Thyroid gland (tissue), 4 donors: ENCODE measurements at regions not wholly inside any gene's neighbourhood (a gene's known extent, or its start where the extent isn't known, plus 50 kb on each side); places are given as distances from the start of the nearest gene placed in this dataset.

Experiments
- POLR2A ChIP-seq, 2 donors: fragments of 450-650 bp; IDR thresholded peaks; one replicate each; pipeline ENCODE4 v1.6.1; 2017; ENCODE audit warnings: antibody characterized with exemption in 2 of 2, mild to moderate bottlenecking in 2 of 2, moderate library complexity in 1 of 2
- TF ChIP-seq, protein P1 (sequence below), 6 experiments: fragments of 200-600 bp in 3 of 6; fragments of 450-650 bp in 3 of 6; sonication (generic) in 3 of 6; IDR thresholded peaks; one replicate each; pipeline ENCODE4 v1.5.1; 2016 to 2019; ENCODE audit warnings: antibody characterized with exemption in 6 of 6, mild to moderate bottlenecking in 2 of 6, inconsistent platforms in 1 of 6, moderate library complexity in 1 of 6

GRCh38 chr6:112947507-112947906 is 600.4 kb downstream of the RFPL4B start:
- TF ChIP-seq, protein P1, sequence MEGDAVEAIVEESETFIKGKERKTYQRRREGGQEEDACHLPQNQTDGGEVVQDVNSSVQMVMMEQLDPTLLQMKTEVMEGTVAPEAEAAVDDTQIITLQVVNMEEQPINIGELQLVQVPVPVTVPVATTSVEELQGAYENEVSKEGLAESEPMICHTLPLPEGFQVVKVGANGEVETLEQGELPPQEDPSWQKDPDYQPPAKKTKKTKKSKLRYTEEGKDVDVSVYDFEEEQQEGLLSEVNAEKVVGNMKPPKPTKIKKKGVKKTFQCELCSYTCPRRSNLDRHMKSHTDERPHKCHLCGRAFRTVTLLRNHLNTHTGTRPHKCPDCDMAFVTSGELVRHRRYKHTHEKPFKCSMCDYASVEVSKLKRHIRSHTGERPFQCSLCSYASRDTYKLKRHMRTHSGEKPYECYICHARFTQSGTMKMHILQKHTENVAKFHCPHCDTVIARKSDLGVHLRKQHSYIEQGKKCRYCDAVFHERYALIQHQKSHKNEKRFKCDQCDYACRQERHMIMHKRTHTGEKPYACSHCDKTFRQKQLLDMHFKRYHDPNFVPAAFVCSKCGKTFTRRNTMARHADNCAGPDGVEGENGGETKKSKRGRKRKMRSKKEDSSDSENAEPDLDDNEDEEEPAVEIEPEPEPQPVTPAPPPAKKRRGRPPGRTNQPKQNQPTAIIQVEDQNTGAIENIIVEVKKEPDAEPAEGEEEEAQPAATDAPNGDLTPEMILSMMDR (IDR thresholded peaks at IDR 0.05), result no peak
- TF ChIP-seq POLR2A (IDR thresholded peaks at IDR 0.05), result no peak
